Uterus (tissue), 2 donors: ENCODE measurements at regions not wholly inside any gene's neighbourhood (a gene's known extent, or its start where the extent isn't known, plus 50 kb on each side); places are given as distances from the start of the nearest gene placed in this dataset.

Source experiments
- POLR2A ChIP-seq, 2 donors: fragments of 450-650 bp; IDR thresholded peaks; one replicate each; pipeline ENCODE4 v1.6.1; 2016; ENCODE audit warnings: antibody characterized with exemption in 2 of 2, mild to moderate bottlenecking in 1 of 2, moderate library complexity in 1 of 2
- TF ChIP-seq, protein P1 (sequence below), 4 experiments: fragments of 200-600 bp in 2 of 4; fragments of 450-650 bp in 2 of 4; sonication (generic) in 2 of 4; IDR thresholded peaks; one replicate each; pipeline ENCODE4 v1.5.1; 2016 to 2019; ENCODE audit warnings: antibody characterized with exemption in 4 of 4, mild to moderate bottlenecking in 2 of 4, moderate library complexity in 1 of 4

DNA sequence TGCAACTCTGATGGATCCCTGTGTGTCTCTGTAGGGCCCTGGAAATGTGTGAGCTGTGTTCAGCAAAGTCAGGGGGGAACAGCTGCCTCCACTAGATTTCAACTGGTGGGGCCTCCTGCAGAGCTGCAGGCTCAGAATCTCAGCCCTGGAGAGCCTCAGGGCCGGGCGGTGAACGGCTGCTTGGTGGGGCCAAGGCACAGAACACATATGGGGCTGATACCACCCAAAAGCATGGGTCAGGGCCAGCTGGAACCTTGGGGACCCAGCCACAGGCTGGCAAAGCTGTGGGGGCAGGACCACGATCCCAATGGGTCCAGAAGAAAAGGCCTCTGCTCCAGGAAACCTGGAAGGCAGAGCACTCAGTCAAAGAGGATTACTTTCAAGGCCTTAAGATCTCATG is 878.5 kb downstream of the BCL11B start:
- TF ChIP-seq, protein P1, sequence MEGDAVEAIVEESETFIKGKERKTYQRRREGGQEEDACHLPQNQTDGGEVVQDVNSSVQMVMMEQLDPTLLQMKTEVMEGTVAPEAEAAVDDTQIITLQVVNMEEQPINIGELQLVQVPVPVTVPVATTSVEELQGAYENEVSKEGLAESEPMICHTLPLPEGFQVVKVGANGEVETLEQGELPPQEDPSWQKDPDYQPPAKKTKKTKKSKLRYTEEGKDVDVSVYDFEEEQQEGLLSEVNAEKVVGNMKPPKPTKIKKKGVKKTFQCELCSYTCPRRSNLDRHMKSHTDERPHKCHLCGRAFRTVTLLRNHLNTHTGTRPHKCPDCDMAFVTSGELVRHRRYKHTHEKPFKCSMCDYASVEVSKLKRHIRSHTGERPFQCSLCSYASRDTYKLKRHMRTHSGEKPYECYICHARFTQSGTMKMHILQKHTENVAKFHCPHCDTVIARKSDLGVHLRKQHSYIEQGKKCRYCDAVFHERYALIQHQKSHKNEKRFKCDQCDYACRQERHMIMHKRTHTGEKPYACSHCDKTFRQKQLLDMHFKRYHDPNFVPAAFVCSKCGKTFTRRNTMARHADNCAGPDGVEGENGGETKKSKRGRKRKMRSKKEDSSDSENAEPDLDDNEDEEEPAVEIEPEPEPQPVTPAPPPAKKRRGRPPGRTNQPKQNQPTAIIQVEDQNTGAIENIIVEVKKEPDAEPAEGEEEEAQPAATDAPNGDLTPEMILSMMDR (IDR thresholded peaks at IDR 0.05): no peak
- no peak for TF ChIP-seq POLR2A (IDR thresholded peaks at IDR 0.05)
